T-helper 17 cell (primary cell): ENCODE measurements at regions not wholly inside any gene's neighbourhood (a gene's known extent, or its start where the extent isn't known, plus 50 kb on each side); places are given as distances from the start of the nearest gene placed in this dataset.

ENCODE experiments used
- ATAC-seq: fragments of 150-1000 bp; cut with Tn5 transposase; 2 replicates; pipeline ENCODE4 v1.10.0; 2021; ENCODE audit warnings: mild to moderate bottlenecking, moderate library complexity
- DNase-seq, 3 donors: peaks; one replicate each; pipeline versions ENCODE4 v3.0.0 to v3.0.0-alpha.2; 2020 to 2021
- H3K9me3 ChIP-seq: one replicate; pipeline ENCODE4 v1.7.0; 2013; ENCODE audit warnings: low read length, mild to moderate bottlenecking; ENCODE audit not compliant: control insufficient read depth, poor library complexity, severe bottlenecking
- H3K27ac Mint-ChIP-seq: one replicate; pipeline ENCODE4 v1.8.0; 2022; ENCODE audit warnings: mild to moderate bottlenecking, moderate library complexity, mixed read lengths
- H3K27me3 Mint-ChIP-seq: one replicate; pipeline ENCODE4 v1.8.0; 2022; ENCODE audit warnings: mixed read lengths
- H3K36me3 Mint-ChIP-seq: one replicate; pipeline ENCODE4 v1.8.0; 2022; ENCODE audit warnings: low read depth, mixed read lengths
- H3K4me1 Mint-ChIP-seq: one replicate; pipeline ENCODE4 v1.8.0; 2022; ENCODE audit warnings: mild to moderate bottlenecking, mixed read lengths
- H3K4me3 Mint-ChIP-seq: one replicate; pipeline ENCODE4 v1.8.0; 2022; ENCODE audit warnings: mild to moderate bottlenecking, moderate library complexity, mixed read lengths

DNA sequence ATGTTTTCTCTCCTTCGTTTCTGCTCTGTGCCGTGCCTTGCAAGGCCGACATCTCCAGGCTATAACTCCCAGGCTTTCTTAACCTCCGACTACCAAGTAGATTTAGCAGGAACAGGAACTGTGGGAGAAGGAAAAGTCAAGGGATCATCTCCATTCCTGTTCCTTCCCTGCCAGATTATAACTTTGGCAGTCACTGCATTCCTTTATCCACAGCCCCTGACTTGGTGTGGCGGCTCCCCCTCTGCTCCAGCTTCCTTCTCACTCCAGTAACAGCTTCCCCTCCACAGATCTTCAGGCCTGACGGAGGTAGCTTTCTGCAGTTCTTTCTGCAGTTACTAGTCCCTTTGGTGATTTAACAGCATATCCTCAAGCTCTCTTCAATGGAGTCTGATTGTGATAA lies 234.6 kb upstream of the MON1B start:
- no peak for ATAC-seq
- Mint-ChIP-seq H3K27me3 (no peaks in the 10 kb centered on the region), H3K4me1 (no peaks in the 10 kb centered on the region), H3K4me3 (no peak overlapping the region), H3K27ac (no peak overlapping the region), H3K36me3 (no peaks in the 10 kb centered on the region)
- no peak for DNase-seq
- H3K9me3 ChIP-seq = no peaks in the 10 kb centered on the region

GRCh38 chr16:76956841-76957240 lies 234.1 kb upstream of the MON1B start:
- no peaks in the 10 kb centered on the region for H3K4me1 Mint-ChIP-seq
- no peaks in the 10 kb centered on the region for H3K36me3 Mint-ChIP-seq
- H3K4me3 Mint-ChIP-seq = no peak overlapping the region
- no peaks in the 10 kb centered on the region for H3K9me3 ChIP-seq
- ATAC-seq = no peak
- H3K27me3 Mint-ChIP-seq = no peaks in the 10 kb centered on the region
- H3K27ac Mint-ChIP-seq = no peak overlapping the region
- no peak for DNase-seq

DNA sequence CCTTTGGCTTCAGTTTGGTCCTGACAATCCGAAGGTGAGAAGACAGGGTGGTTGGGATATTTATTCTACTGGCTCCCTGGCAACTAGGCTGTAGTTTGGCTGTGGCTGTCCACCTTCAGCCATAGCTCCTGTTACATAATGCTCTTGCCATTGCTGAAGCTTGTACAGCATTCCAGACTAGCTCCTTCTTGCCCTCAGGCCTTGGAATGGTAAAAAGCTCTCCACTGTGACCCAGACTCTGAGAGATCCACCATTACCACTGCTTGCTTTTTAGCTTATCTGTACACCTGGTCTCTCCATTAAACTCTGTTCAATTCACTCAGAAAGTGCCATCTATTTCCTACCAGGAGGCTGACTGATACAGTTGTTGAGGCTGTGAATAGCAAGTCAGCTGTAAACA lies 231.8 kb upstream of the MON1B start:
- Mint-ChIP-seq H3K27ac (no peak overlapping the region), H3K36me3 (no peaks in the 10 kb centered on the region), H3K4me1 (no peaks in the 10 kb centered on the region), H3K27me3 (no peaks in the 10 kb centered on the region), H3K4me3 (no peak overlapping the region)
- no peaks in the 10 kb centered on the region for H3K9me3 ChIP-seq
- ATAC-seq (no peak), DNase-seq (no peak)

- DNase-seq = no peak
- no peak overlapping the region for H3K27ac Mint-ChIP-seq
- H3K27me3 Mint-ChIP-seq = no peaks in the 10 kb centered on the region
- H3K36me3 Mint-ChIP-seq = no peaks in the 10 kb centered on the region
- H3K9me3 ChIP-seq = no peaks in the 10 kb centered on the region
- no peak overlapping the region for H3K4me3 Mint-ChIP-seq
- no peak for ATAC-seq
- H3K4me1 Mint-ChIP-seq = no peaks in the 10 kb centered on the region
Observed at GRCh38 chr16:76963614-76964315, 227.2 kb upstream of the MON1B start.

DNA sequence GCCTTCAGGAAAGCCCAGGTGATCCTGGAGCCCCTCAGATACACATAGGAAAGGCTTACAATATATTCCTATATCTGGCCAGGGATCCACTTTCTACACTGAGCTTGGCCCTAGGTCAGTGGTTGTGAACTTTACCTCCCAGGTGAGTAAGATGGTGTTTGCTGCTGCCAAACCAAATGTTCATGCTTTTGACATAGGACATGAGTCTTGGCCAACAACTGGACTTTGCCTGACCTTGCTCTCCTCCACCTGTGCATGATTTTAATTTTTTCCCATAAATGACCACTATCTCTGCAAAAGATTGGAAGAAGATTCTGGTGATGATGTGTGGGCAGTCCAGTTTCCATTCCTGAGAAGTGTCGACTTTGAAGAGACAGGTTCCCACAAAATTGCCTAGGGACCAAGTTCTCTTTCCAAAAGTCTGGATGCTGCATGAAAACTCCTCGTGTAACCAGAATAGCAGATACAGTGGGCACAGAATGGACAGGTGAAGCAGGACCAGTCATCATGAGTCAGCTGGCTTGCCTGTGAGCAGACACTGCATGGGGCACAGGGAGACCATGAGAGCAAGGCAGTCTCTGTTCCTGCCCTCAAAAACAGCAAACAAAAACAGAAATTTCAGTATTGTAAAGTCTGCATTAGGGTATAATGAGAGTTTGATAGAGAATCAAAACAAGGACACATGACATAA lies 226.4 kb upstream of the MON1B start:
- ATAC-seq = no peak
- no peaks in the 10 kb centered on the region for H3K9me3 ChIP-seq
- H3K4me1 Mint-ChIP-seq = no peaks in the 10 kb centered on the region
- no peak overlapping the region for H3K27ac Mint-ChIP-seq
- H3K36me3 Mint-ChIP-seq = no peaks in the 10 kb centered on the region
- no peaks in the 10 kb centered on the region for H3K27me3 Mint-ChIP-seq
- no peak overlapping the region for H3K4me3 Mint-ChIP-seq
- DNase-seq = no peak

GRCh38 chr16:76970087-76970744 lies 220.8 kb upstream of the MON1B start:
- no peak for ATAC-seq
- no peaks in the 10 kb centered on the region for H3K9me3 ChIP-seq
- Mint-ChIP-seq H3K36me3 (no peaks in the 10 kb centered on the region), H3K27ac (no peak overlapping the region), H3K4me1 (no peaks in the 10 kb centered on the region), H3K27me3 (no peaks in the 10 kb centered on the region), H3K4me3 (no peak overlapping the region)
- DNase-seq = no peak

- ATAC-seq = no peak
- no peak for DNase-seq
- H3K9me3 ChIP-seq = no peaks in the 10 kb centered on the region
- Mint-ChIP-seq H3K4me3 (no peak overlapping the region), H3K36me3 (no peaks in the 10 kb centered on the region), H3K4me1 (no peaks in the 10 kb centered on the region), H3K27me3 (no peaks in the 10 kb centered on the region), H3K27ac (no peak overlapping the region)
Observed at GRCh38 chr16:76970745-76971099, 220.3 kb upstream of the MON1B start.

DNA sequence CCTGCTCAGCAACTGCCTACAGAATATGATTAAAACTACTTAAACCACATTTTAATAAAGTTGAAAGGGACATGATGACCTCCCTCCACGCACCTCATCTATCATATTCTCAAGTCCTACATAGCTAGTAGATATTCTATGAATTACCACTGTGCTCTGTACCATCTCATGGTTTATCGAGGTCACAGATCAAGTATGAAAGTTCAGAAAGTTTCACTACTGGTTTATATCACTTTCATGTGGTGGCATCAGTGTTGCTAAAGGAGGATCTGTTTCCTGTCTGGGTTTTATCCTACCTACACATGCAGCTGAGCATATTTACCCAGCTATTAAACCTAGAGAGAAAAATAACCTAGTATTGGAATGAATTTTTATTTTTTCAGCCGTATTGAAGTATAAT lies 214.9 kb upstream of the MON1B start:
- no peak overlapping the region for H3K4me3 Mint-ChIP-seq
- DNase-seq = no peak
- no peak overlapping the region for H3K27ac Mint-ChIP-seq
- no peaks in the 10 kb centered on the region for H3K4me1 Mint-ChIP-seq
- H3K36me3 Mint-ChIP-seq = no peaks in the 10 kb centered on the region
- H3K27me3 Mint-ChIP-seq = no peaks in the 10 kb centered on the region
- no peaks in the 10 kb centered on the region for H3K9me3 ChIP-seq
- ATAC-seq = peak; percentile 36

DNA sequence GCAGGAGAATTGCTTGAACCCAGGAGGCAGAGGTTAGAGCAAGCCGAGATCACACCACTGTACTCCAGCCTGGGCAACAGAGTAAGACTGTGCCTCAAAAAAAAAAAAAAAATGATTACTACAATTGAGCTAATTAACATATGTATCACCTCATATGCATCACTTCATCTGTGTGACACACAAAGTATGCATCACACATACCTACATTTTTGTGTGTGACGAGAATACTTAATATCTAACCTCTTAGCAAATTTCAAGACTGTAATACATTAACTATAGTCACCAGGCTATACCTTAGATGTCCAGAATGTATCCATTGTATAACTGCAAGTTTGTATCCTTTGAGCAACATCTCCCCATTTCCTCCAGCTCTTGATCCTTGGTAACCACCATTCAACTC lies 214.2 kb upstream of the MON1B start:
- no peak for ATAC-seq
- no peaks in the 10 kb centered on the region for H3K9me3 ChIP-seq
- H3K4me3 Mint-ChIP-seq = no peak overlapping the region
- H3K27me3 Mint-ChIP-seq = no peaks in the 10 kb centered on the region
- no peaks in the 10 kb centered on the region for H3K36me3 Mint-ChIP-seq
- no peak for DNase-seq
- no peaks in the 10 kb centered on the region for H3K4me1 Mint-ChIP-seq
- H3K27ac Mint-ChIP-seq = no peak overlapping the region

DNA sequence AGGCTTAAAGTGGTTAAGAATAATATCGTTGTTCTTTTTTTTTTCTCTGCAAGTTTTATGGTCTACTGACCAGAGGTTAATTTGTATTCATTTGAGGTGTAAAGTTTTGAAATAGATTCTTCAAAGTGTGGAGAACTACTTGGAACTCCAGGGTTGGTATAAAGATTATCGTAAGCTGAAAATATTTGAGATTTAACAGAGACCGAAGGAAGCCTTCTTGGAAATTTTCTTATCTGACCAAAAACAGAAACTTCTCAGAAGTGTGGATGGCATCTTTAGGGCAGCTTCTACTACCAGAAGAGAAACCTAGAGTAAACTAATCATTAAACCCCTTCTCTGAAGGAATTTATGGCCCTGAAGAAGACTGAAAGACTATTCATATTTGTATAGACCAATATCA lies 206.8 kb upstream of the MON1B start:
- H3K4me1 Mint-ChIP-seq = no peaks in the 10 kb centered on the region
- H3K27ac Mint-ChIP-seq = no peak overlapping the region
- H3K4me3 Mint-ChIP-seq = no peak overlapping the region
- ATAC-seq (no peak), DNase-seq (no peak)
- H3K27me3 Mint-ChIP-seq = no peaks in the 10 kb centered on the region
- H3K36me3 Mint-ChIP-seq = no peaks in the 10 kb centered on the region
- H3K9me3 ChIP-seq = no peaks in the 10 kb centered on the region

- DNase-seq (no peak), ATAC-seq (no peak)
- Mint-ChIP-seq H3K36me3 (no peaks in the 10 kb centered on the region), H3K27me3 (no peaks in the 10 kb centered on the region), H3K27ac (no peak overlapping the region), H3K4me3 (no peak overlapping the region), H3K4me1 (no peaks in the 10 kb centered on the region)
- no peaks in the 10 kb centered on the region for H3K9me3 ChIP-seq
Observed at GRCh38 chr16:76985392-76986045, 205.5 kb upstream of the MON1B start.

DNA sequence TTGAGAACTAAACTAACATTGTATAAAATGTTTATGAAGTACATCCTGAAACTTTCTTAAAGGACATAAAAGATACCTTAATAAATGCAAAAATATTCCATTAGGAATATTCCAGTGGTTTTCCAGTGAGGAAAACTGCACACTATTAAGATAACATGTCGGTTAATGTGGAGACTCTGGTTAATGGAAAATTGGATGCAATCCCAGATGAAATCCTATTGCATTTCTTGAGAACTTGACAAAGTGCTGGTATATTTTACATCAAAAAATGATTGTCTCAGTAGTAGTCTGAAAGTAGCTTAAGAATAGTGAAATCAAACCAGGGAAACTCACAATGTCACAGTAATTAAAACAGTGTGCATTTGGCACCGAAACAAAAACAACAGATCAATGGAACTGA lies 202.5 kb upstream of the MON1B start:
- Mint-ChIP-seq H3K4me3 (no peak overlapping the region), H3K27me3 (no peaks in the 10 kb centered on the region), H3K27ac (no peak overlapping the region), H3K4me1 (no peaks in the 10 kb centered on the region), H3K36me3 (no peaks in the 10 kb centered on the region)
- no peak for DNase-seq
- H3K9me3 ChIP-seq = no peaks in the 10 kb centered on the region
- no peak for ATAC-seq

DNA sequence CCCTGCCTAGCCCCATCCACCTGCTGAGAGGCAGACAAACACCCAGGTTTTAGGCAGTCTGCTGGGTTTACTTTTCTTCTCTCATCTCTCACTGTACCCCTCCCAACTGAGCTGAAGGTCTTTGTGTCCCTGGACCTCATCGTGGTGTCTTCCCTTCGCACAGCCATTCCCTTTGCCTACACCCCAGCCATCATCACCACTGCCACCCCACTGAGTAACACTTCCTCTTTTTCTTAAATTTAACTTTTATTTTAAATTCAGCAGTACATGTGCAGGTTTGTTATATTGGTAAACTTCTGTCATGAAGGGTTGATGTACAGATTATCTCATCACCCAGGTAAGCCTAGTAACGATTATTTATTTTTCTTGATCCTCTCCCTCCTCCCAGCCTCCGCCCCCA lies 188.3 kb upstream of the MON1B start:
- H3K9me3 ChIP-seq = no peaks in the 10 kb centered on the region
- ATAC-seq (no peak), DNase-seq (no peak)
- no peaks in the 10 kb centered on the region for H3K4me1 Mint-ChIP-seq
- no peak overlapping the region for H3K27ac Mint-ChIP-seq
- no peak overlapping the region for H3K4me3 Mint-ChIP-seq
- no peaks in the 10 kb centered on the region for H3K36me3 Mint-ChIP-seq
- no peaks in the 10 kb centered on the region for H3K27me3 Mint-ChIP-seq
